Endothelial cell of umbilical vein (primary cell): ENCODE measurements at regions not wholly inside any gene's neighbourhood (a gene's known extent, or its start where the extent isn't known, plus 50 kb on each side); places are given as distances from the start of the nearest gene placed in this dataset.

Source experiments
- BruUV-seq: library from RNA; stranded (reverse); fragments of 400-500 nt; replicated peaks from 2 replicates; lab custom pipeline; 2021; lab: Mats Ljungman, UMichigan
- CTCF ChIA-PET: fragments of 300-600, 350-600 bp; sonication (Branson Sonifier 250); formaldehyde crosslinking; loops from one replicate; lab custom pipeline; 2021; ENCODE audit warnings: antibody characterized with exemption, inconsistent platforms; lab: Charles Lee
- POLR2A ChIA-PET: fragments of 300-600, 350-600 bp; sonication (Branson Sonifier 250); formaldehyde crosslinking; loops from one replicate; lab custom pipeline; 2021; ENCODE audit warnings: antibody characterized with exemption, inconsistent platforms; lab: Charles Lee
- DNase-seq: peaks from one replicate; pipeline ENCODE4 v3.0.0-alpha.2; 2011; ENCODE audit warnings: low read depth, low spot score
- FAIRE-seq: peaks from 2 replicates; lab custom pipeline; 2011; peaks lifted over from hg19 to GRCh38; lab: Jason Lieb, UNC
- H2AFZ ChIP-seq: 2 replicates; pipeline ENCODE4 v1.6.0; 2012; ENCODE audit warnings: low read depth, low read length, control low read depth, inconsistent platforms
- H3K27ac ChIP-seq: 2 replicates; pipeline ENCODE4 v1.5.1; 2011; ENCODE audit warnings: low read depth, mild to moderate bottlenecking, control low read depth, low read length, moderate library complexity; ENCODE audit not compliant: insufficient read depth
- H3K27me3 ChIP-seq, 2 experiments: 2 replicates each; pipeline versions ENCODE4 v1.6.0 to v1.6.1; 2011; ENCODE audit warnings: low read length in 2 of 2, mixed read lengths in 1 of 2; ENCODE audit not compliant: control insufficient read depth in 2 of 2, insufficient read depth in 2 of 2
- H3K36me3 ChIP-seq, 2 experiments: 2 replicates in 1 of 2; 3 replicates in 1 of 2; pipeline ENCODE4 v1.5.1; 2011; ENCODE audit warnings: low read length in 2 of 2, mild to moderate bottlenecking in 1 of 2, moderate library complexity in 1 of 2; ENCODE audit not compliant: control insufficient read depth in 2 of 2, insufficient read depth in 2 of 2; ENCODE audit errors: extremely low read depth in 1 of 2
- H3K4me1 ChIP-seq: 3 replicates; pipeline ENCODE4 v1.5.1; 2011; ENCODE audit warnings: mild to moderate bottlenecking, low read length; ENCODE audit not compliant: control insufficient read depth, insufficient read depth; ENCODE audit errors: extremely low read depth
- H3K4me2 ChIP-seq: 2 replicates; pipeline ENCODE4 v1.6.1; 2011; ENCODE audit warnings: low read length, control low read depth, mixed read lengths; ENCODE audit not compliant: insufficient read depth
- H3K4me3 ChIP-seq, 3 experiments: fragments of 200-600 bp in 1 of 3; sonication (generic), shearing (Covaris generic) in 1 of 3; replicated peaks in 1 of 3; 2 replicates each; pipeline ENCODE4 v1.5.1; 2011 to 2016; ENCODE audit warnings: control low read depth in 3 of 3, low read length in 3 of 3, mild to moderate bottlenecking in 2 of 3, inconsistent platforms in 1 of 3, low read depth in 1 of 3, moderate library complexity in 1 of 3; ENCODE audit not compliant: insufficient read depth in 1 of 3
- H3K79me2 ChIP-seq: 2 replicates; pipeline ENCODE4 v1.6.0; 2012; ENCODE audit warnings: low read length, inconsistent platforms; ENCODE audit not compliant: control insufficient read depth, insufficient read depth
- H3K9ac ChIP-seq: replicated peaks from 2 replicates; pipeline ENCODE3; 2011; ENCODE audit warnings: low read length, control low read depth; ENCODE audit not compliant: insufficient read depth; ENCODE audit errors: extremely low read depth
- H3K9me1 ChIP-seq: replicated peaks from 3 replicates; pipeline ENCODE4 v1.6.0; 2011; ENCODE audit warnings: mild to moderate bottlenecking, low read length; ENCODE audit not compliant: control insufficient read depth, insufficient read depth; ENCODE audit errors: extremely low read depth
- H3K9me3 ChIP-seq: replicated peaks from 2 replicates; pipeline ENCODE4 v1.5.1; 2012; ENCODE audit warnings: low read length, inconsistent platforms; ENCODE audit not compliant: control insufficient read depth, insufficient read depth
- H4K20me1 ChIP-seq: replicated peaks from 2 replicates; pipeline ENCODE3; 2011; ENCODE audit warnings: mild to moderate bottlenecking, low read length; ENCODE audit not compliant: control insufficient read depth, insufficient read depth; ENCODE audit errors: extremely low read depth
- CTCF ChIP-seq, 2 donors: IDR thresholded peaks; 1 replicate in 1 of 2; 2 replicates in 1 of 2; pipeline ENCODE4 v1.5.1; 2011; ENCODE audit warnings: low read length in 2 of 2, mild to moderate bottlenecking in 2 of 2, moderate library complexity in 2 of 2, control low read depth in 1 of 2, inconsistent platforms in 1 of 2, low read depth in 1 of 2; ENCODE audit not compliant: insufficient read depth in 1 of 2; ENCODE audit errors: extremely low read depth in 1 of 2
- EZH2 ChIP-seq: IDR thresholded peaks from 2 replicates; pipeline ENCODE4 v1.6.1; 2012; ENCODE audit warnings: borderline replicate concordance, low read depth, mild to moderate bottlenecking, moderate library complexity, low read length, inconsistent platforms; ENCODE audit not compliant: severe bottlenecking
- FOS ChIP-seq: IDR thresholded peaks from 2 replicates; pipeline ENCODE4 v1.6.1; 2011; ENCODE audit warnings: mild to moderate bottlenecking, low read length, moderate library complexity, borderline replicate concordance; ENCODE audit not compliant: insufficient read depth
- GATA2 ChIP-seq: IDR thresholded peaks from 2 replicates; pipeline ENCODE4 v1.7.0; 2011; ENCODE audit warnings: low read depth, mild to moderate bottlenecking, moderate library complexity, mixed read lengths, low read length; ENCODE audit not compliant: insufficient read length, insufficient read depth
- JUN ChIP-seq: IDR thresholded peaks from 2 replicates; pipeline ENCODE4 v1.6.1; 2011; ENCODE audit warnings: borderline replicate concordance, low read depth; ENCODE audit not compliant: insufficient read length, insufficient read depth
- MAX ChIP-seq: IDR thresholded peaks from 2 replicates; pipeline ENCODE4 v1.6.1; 2011; ENCODE audit not compliant: insufficient read depth, insufficient read length
- MYC ChIP-seq: IDR thresholded peaks from one replicate; pipeline ENCODE4 v1.6.1; 2011; ENCODE audit warnings: mild to moderate bottlenecking, low read depth, low read length
- POLR2A ChIP-seq: IDR thresholded peaks from 2 replicates; pipeline ENCODE4 v1.6.1; 2012; ENCODE audit warnings: low read depth, mild to moderate bottlenecking, control low read depth, low read length
- POLR2AphosphoS5 ChIP-seq: IDR thresholded peaks from 2 replicates; pipeline ENCODE4 v1.6.1; 2012; ENCODE audit warnings: low read depth, mild to moderate bottlenecking, control low read depth, low read length, moderate library complexity; ENCODE audit not compliant: insufficient read depth
- dilution Hi-C: fragments of 300-500 bp; cut with MboI; formaldehyde crosslinking; loops from one replicate; pipeline ENCODE4 v1.15.0; 2019; ENCODE audit warnings: low sequenced_read_pairs; ENCODE audit not compliant: extremely low pct_ligation_motif_present
- intact Hi-C: fragments of 100-400 bp; cut with micrococcal nuclease; formaldehyde crosslinking; loops from one replicate; pipeline ENCODE4 v1.10.0; 2022

GRCh38 chrX:112164420-112164819, 81.8 kb upstream of the TRPC5 start:
- H3K27ac ChIP-seq, result no peak overlapping the region
- ChIA-PET POLR2A (no interaction called here), CTCF (no interaction called here)
- no peaks in the 10 kb centered on the region for H3K36me3 ChIP-seq
- no peak overlapping the region for H3K4me2 ChIP-seq
- DNase-seq (no peak), FAIRE-seq (no peak)
- H3K79me2 ChIP-seq, result no peaks in the 10 kb centered on the region
- H2AFZ ChIP-seq, result no peak overlapping the region
- no peaks in the 10 kb centered on the region for H3K27me3 ChIP-seq
- H3K9me1 ChIP-seq, result no peaks in the 10 kb centered on the region
- no peaks in the 10 kb centered on the region for H3K9me3 ChIP-seq
- intact Hi-C loops (no loop called here), dilution Hi-C loops (no loop called here)
- TF ChIP-seq POLR2AphosphoS5, result no peak
- no peak for TF ChIP-seq MYC
- TF ChIP-seq EZH2, result no peak
- TF ChIP-seq GATA2, result no peak
- no peak for TF ChIP-seq FOS
- TF ChIP-seq CTCF (IDR thresholded peaks at IDR 0.05; ENCODE audit: extremely low read depth in 1 of 2, insufficient read depth in 1 of 2, low read depth in 1 of 2, low read length in 2 of 2), result no peak
- TF ChIP-seq MAX, result no peak
- TF ChIP-seq JUN, result no peak
- no peak for TF ChIP-seq POLR2A
- no peak overlapping the region for H3K9ac ChIP-seq
- BruUV-seq, result no TSS peak
- no peaks in the 10 kb centered on the region for H3K4me1 ChIP-seq
- no peak overlapping the region for H3K4me3 ChIP-seq
- H4K20me1 ChIP-seq, result no peaks in the 10 kb centered on the region
